GM12892 (cell line): ENCODE measurements at regions not wholly inside any gene's neighbourhood (a gene's known extent, or its start where the extent isn't known, plus 50 kb on each side); places are given as distances from the start of the nearest gene placed in this dataset.

Source experiments
- POLR2A ChIP-seq: IDR thresholded peaks from 2 replicates; pipeline ENCODE4 v1.6.1; 2011; ENCODE audit warnings: low read depth, low read length, control low read depth
- TAF1 ChIP-seq: IDR thresholded peaks from 2 replicates; pipeline ENCODE4 v1.6.1; 2011; ENCODE audit warnings: low read depth, mild to moderate bottlenecking, control low read depth, low read length, borderline replicate concordance

DNA sequence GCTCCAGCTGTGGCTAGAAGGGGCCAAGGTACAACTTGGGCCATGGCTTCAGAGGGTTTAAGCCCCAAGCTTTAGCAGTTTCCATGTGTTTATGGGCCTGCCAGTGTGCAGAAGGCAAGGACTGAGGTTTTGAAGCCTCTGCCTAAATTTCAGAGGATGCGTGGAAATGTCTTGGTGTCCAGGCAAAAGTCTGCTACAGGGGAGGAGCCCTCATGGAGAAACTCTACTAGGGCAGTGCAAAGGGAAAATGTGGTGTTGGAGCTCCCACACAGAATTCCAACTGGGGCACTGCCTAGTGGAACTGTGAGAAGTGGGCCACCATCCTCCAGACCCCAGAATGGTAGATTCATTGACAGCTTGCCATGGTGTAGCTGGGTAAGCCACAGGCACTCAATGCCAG is 527.2 kb upstream of the RORB start:
- TF ChIP-seq POLR2A (no peak), TAF1 (no peak)
